Panc1 (cell line): ENCODE measurements at regions not wholly inside any gene's neighbourhood (a gene's known extent, or its start where the extent isn't known, plus 50 kb on each side); places are given as distances from the start of the nearest gene placed in this dataset.
"Not testable (repeated sequence)": the region's sequence is repeated elsewhere in the genome, so short reads cannot be mapped to it uniquely, and the experiment has no call there.

Source experiments
- ATAC-seq: fragments of 200-7000 bp; cut with Tn5 transposase; 2 replicates; pipeline ENCODE4 v1.9.1; 2020; ENCODE audit warnings: mild to moderate bottlenecking, moderate library complexity
- BruUV-seq: library from RNA; stranded (reverse); fragments of 400-500 nt; replicated peaks from 2 replicates; lab custom pipeline; 2021; lab: Mats Ljungman, UMichigan
- CTCF ChIA-PET: fragments of 300-600 bp; sonication (Branson Sonifier 250); formaldehyde crosslinking; loops from one replicate; lab custom pipeline; 2022; ENCODE audit warnings: antibody characterized with exemption; lab: Charles Lee
- POLR2A ChIA-PET: fragments of 300-600 bp; sonication (Branson Sonifier 250); formaldehyde crosslinking; loops from one replicate; lab custom pipeline; 2022; ENCODE audit warnings: antibody characterized with exemption; lab: Charles Lee
- DNase-seq: peaks from one replicate; pipeline ENCODE4 v3.0.0-alpha.2; 2010; ENCODE audit warnings: low read depth, low spot score
- H3K27ac ChIP-seq: 2 replicates; pipeline ENCODE4 v1.5.1; 2011; ENCODE audit warnings: mild to moderate bottlenecking, low read length, inconsistent platforms
- H3K27me3 ChIP-seq: fragments of 200-500 bp; sonication (Bioruptor generic); 2 replicates; pipeline ENCODE4 v1.6.0; 2014; ENCODE audit warnings: low read length, inconsistent platforms; ENCODE audit not compliant: control insufficient read depth, insufficient read depth
- H3K36me3 ChIP-seq: fragments of 200-500 bp; sonication (Bioruptor generic); 2 replicates; pipeline ENCODE4 v1.5.1; 2014; ENCODE audit warnings: inconsistent platforms, mild to moderate bottlenecking, low read length, moderate library complexity; ENCODE audit not compliant: control insufficient read depth, insufficient read depth
- H3K4me1 ChIP-seq: 2 replicates; pipeline ENCODE4 v1.5.1; 2011; ENCODE audit warnings: inconsistent platforms, mild to moderate bottlenecking, low read length, moderate library complexity; ENCODE audit not compliant: control insufficient read depth, insufficient read depth
- H3K4me3 ChIP-seq, 2 experiments: 2 replicates each; pipeline ENCODE4 v1.5.1; 2011 to 2012; ENCODE audit warnings: low read depth in 2 of 2, low read length in 2 of 2, mild to moderate bottlenecking in 2 of 2, inconsistent platforms in 1 of 2, moderate library complexity in 1 of 2
- H3K9me3 ChIP-seq: fragments of 200-500 bp; sonication (Bioruptor generic); 2 replicates; pipeline ENCODE4 v1.5.1; 2014; ENCODE audit warnings: low read depth, mild to moderate bottlenecking, inconsistent platforms, low read length, moderate library complexity; ENCODE audit not compliant: control insufficient read depth, insufficient read depth
- POLR2AphosphoS5 ChIP-seq: IDR thresholded peaks from 2 replicates; pipeline ENCODE4 v1.6.1; 2012; ENCODE audit warnings: mild to moderate bottlenecking, low read depth, low read length, moderate library complexity
- SIN3A ChIP-seq: IDR thresholded peaks from 2 replicates; pipeline ENCODE4 v1.6.1; 2012; ENCODE audit warnings: low read depth, mild to moderate bottlenecking, low read length, moderate library complexity, borderline replicate concordance; ENCODE audit not compliant: insufficient read depth
- TCF7L2 ChIP-seq: IDR thresholded peaks from 2 replicates; pipeline ENCODE4 v1.6.1; 2011; ENCODE audit warnings: mild to moderate bottlenecking, low read depth, low read length, inconsistent platforms
- in situ Hi-C: cut with HindIII; loops from 2 replicates; pipeline ENCODE4 v1.10.0; 2016; ENCODE audit warnings: low sequenced_read_pairs, low pct_unique_long_range_greater_than_20kb
- intact Hi-C: fragments of 100-400 bp; cut with micrococcal nuclease; formaldehyde crosslinking; loops from one replicate; pipeline ENCODE4 v1.10.0; 2022; ENCODE audit not compliant: unreplicated experiment
- TF ChIP-seq, protein P1 (sequence below): fragments of 450-650 bp; IDR thresholded peaks from 2 replicates; pipeline ENCODE4 v1.5.1; 2017; ENCODE audit warnings: mild to moderate bottlenecking
- TF ChIP-seq, protein P2 (sequence below), 2 experiments: IDR thresholded peaks; 2 replicates each; pipeline ENCODE4 v1.6.1; 2011 to 2012; ENCODE audit warnings: low read depth in 2 of 2, control low read depth in 1 of 2, low read length in 1 of 2, mild to moderate bottlenecking in 1 of 2, moderate library complexity in 1 of 2; ENCODE audit not compliant: insufficient read depth in 1 of 2

DNA sequence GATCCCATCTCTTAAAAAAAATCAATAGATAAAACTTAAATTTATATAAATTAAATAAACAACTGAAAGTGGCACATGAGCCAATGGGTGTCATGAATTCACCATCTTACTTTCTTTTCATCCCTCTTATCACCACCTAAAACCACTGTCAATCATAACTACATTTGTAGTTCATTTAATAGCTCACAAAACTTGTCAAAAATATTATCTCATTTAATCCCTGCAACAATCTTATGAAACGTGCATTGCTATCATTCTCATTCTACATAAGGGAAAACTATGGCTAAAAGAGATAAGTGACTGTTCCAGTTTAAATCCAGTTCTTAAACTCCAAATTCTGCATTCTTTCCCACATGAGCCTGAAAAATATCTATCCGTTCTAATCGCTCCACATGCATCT, 80.6 kb upstream of the BEND6 start:
- peaks cover under 1% of the 10 kb centered on the region; the same call in 1 of the 2 replicates for H3K4me1 ChIP-seq
- H3K27ac ChIP-seq: no peak overlapping the region
- in situ Hi-C loops: no loop called here
- BruUV-seq: no TSS peak
- ATAC-seq (no peak), DNase-seq (no peak)
- CTCF ChIA-PET: no interaction called here
- intact Hi-C loops: no loop called here
- H3K4me3 ChIP-seq: no peak overlapping the region
- no peaks in the 10 kb centered on the region for H3K9me3 ChIP-seq
- TF ChIP-seq, protein P1, sequence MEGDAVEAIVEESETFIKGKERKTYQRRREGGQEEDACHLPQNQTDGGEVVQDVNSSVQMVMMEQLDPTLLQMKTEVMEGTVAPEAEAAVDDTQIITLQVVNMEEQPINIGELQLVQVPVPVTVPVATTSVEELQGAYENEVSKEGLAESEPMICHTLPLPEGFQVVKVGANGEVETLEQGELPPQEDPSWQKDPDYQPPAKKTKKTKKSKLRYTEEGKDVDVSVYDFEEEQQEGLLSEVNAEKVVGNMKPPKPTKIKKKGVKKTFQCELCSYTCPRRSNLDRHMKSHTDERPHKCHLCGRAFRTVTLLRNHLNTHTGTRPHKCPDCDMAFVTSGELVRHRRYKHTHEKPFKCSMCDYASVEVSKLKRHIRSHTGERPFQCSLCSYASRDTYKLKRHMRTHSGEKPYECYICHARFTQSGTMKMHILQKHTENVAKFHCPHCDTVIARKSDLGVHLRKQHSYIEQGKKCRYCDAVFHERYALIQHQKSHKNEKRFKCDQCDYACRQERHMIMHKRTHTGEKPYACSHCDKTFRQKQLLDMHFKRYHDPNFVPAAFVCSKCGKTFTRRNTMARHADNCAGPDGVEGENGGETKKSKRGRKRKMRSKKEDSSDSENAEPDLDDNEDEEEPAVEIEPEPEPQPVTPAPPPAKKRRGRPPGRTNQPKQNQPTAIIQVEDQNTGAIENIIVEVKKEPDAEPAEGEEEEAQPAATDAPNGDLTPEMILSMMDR: no peak
- TF ChIP-seq, protein P2, sequence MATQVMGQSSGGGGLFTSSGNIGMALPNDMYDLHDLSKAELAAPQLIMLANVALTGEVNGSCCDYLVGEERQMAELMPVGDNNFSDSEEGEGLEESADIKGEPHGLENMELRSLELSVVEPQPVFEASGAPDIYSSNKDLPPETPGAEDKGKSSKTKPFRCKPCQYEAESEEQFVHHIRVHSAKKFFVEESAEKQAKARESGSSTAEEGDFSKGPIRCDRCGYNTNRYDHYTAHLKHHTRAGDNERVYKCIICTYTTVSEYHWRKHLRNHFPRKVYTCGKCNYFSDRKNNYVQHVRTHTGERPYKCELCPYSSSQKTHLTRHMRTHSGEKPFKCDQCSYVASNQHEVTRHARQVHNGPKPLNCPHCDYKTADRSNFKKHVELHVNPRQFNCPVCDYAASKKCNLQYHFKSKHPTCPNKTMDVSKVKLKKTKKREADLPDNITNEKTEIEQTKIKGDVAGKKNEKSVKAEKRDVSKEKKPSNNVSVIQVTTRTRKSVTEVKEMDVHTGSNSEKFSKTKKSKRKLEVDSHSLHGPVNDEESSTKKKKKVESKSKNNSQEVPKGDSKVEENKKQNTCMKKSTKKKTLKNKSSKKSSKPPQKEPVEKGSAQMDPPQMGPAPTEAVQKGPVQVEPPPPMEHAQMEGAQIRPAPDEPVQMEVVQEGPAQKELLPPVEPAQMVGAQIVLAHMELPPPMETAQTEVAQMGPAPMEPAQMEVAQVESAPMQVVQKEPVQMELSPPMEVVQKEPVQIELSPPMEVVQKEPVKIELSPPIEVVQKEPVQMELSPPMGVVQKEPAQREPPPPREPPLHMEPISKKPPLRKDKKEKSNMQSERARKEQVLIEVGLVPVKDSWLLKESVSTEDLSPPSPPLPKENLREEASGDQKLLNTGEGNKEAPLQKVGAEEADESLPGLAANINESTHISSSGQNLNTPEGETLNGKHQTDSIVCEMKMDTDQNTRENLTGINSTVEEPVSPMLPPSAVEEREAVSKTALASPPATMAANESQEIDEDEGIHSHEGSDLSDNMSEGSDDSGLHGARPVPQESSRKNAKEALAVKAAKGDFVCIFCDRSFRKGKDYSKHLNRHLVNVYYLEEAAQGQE (IDR thresholded peaks at IDR 0.05; ENCODE audit: insufficient read depth in 1 of 2, low read depth in 2 of 2, low read length in 1 of 2): no peak
- TF ChIP-seq POLR2AphosphoS5 (no peak), SIN3A (no peak), TCF7L2 (no peak)
- H3K36me3 ChIP-seq: no peaks in the 10 kb centered on the region
- H3K27me3 ChIP-seq: no peaks in the 10 kb centered on the region
- POLR2A ChIA-PET: no interaction called here

DNA sequence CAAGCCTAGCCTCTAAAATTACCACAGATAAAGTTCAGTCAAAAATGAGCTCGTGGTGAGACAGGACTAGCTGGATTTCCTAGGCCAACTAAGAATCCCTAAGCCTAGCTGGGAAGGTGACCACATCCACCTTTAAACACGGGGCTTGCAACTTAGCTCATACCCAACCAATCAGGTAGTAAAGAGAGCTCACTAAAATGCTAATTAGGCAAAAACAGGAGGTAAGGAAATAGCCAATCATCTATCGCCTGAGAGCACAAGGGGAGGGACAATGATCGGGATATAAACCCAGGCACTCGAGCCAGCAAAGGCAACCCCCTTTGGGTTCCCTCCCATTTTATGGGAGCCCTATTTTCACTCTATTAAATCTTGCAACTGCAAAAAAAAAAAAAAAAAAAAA, 84.9 kb upstream of the BEND6 start:
- BruUV-seq, H3K4me3 ChIP-seq, DNase-seq, H3K27me3 ChIP-seq, H3K9me3 ChIP-seq, intact Hi-C loops, H3K36me3 ChIP-seq, in situ Hi-C loops, ATAC-seq: not testable (repeated sequence)
- Histone ChIP-seq H3K4me1 (peaks cover 34% of the 10 kb centered on the region), H3K27ac (0 out of 2 replicates have a peak overlapping the region, but pooled peaks have one; percentile 2)
- POLR2A ChIA-PET: interaction anchor here (0.6 to 0.7 kb wide), 3 partner anchors 29 to 227 kb away, joined by 4 to 5 read pairs (median 5); partner anchors contain the start of gene DST
- CTCF ChIA-PET: interaction anchor here (0.6 kb wide), 3 partner anchors 15 to 447 kb away, joined by 3 to 9 read pairs (median 5); no protein-coding TSS in a partner anchor

DNA sequence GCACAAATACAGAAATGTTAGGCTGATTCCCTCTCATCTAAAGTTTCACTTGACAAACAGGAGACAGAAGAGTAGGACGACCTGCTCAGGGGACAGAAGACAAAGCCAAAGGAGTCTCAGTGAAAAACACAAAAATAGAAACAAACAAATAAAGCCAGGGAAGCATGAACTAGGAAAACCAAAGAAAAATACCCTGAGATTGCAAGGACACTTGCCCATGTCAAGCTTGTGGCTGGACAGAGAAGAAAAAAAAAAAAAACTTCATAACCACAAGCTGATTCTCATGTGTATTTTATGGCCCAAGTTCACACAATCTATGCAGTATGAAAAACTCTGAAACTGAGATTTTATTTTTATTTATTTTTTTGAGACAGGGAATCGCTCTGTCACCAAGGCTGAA, 85.6 kb upstream of the BEND6 start:
- DNase-seq: no peak
- H3K4me3 ChIP-seq: no peak overlapping the region
- intact Hi-C loops: no loop called here
- no peaks in the 10 kb centered on the region for H3K27me3 ChIP-seq
- ATAC-seq: no peak
- no peaks in the 10 kb centered on the region for H3K9me3 ChIP-seq
- in situ Hi-C loops: no loop called here
- TF ChIP-seq, protein P1: no peak
- TF ChIP-seq SIN3A (no peak), POLR2AphosphoS5 (no peak), TCF7L2 (no peak)
- TF ChIP-seq, protein P2 (IDR thresholded peaks at IDR 0.05; ENCODE audit: insufficient read depth in 1 of 2, low read depth in 2 of 2, low read length in 1 of 2): no peak
- ChIA-PET POLR2A (interaction anchor here (0.7 kb wide), 1 partner anchor 54 kb away, joined by 4 read pairs; no protein-coding TSS in a partner anchor), CTCF (no interaction called here)
- peak overlapping the region; percentile 44 for H3K27ac ChIP-seq
- BruUV-seq: no TSS peak
- peaks cover 41% of the 10 kb centered on the region for H3K4me1 ChIP-seq
- no peaks in the 10 kb centered on the region for H3K36me3 ChIP-seq
